ENCODE measurements at regions not wholly inside any gene's neighbourhood (a gene's known extent, or its start where the extent isn't known, plus 50 kb on each side); places are given as distances from the start of the nearest gene placed in this dataset.

GRCh38 chr2:234426616-234427015 lies 70.3 kb downstream of the ARL4C start:
- TF ChIP-seq POLR2AphosphoS5 (IDR thresholded peaks at IDR 0.05; ENCODE audit: low read depth, low read length) (no peak), POLR2A (IDR thresholded peaks at IDR 0.05; ENCODE audit: low read depth, low read length) (no peak), TAF1 (IDR thresholded peaks at IDR 0.05; ENCODE audit: borderline replicate concordance, low read depth, low read length) (no peak)
